SK-N-SH (cell line): ENCODE measurements at regions not wholly inside any gene's neighbourhood (a gene's known extent, or its start where the extent isn't known, plus 50 kb on each side); places are given as distances from the start of the nearest gene placed in this dataset.

Experiments
- CTCF ChIA-PET: fragments of 300-600, 350-600 bp; formaldehyde crosslinking; extraction: SDS; loops from one replicate; lab custom pipeline; 2021; lab: Yijun Ruan, JAX
- POLR2A ChIA-PET: fragments of 350-600 bp; sonication (Branson Sonifier 250); formaldehyde crosslinking; extraction: SDS; loops from one replicate; lab custom pipeline; 2020; ENCODE audit warnings: antibody characterized with exemption, inconsistent platforms; lab: Yijun Ruan, JAX
- DNase-seq: peaks from one replicate; pipeline ENCODE4 v3.0.0; 2012
- H2AFZ ChIP-seq: fragments of 200-600 bp; sonication (generic); 2 replicates; pipeline ENCODE4 v1.8.1; 2016; ENCODE audit warnings: antibody characterized with exemption, mild to moderate bottlenecking, low read depth
- H3F3A ChIP-seq: fragments of 200-600 bp; sonication (generic); replicated peaks from 2 replicates; pipeline ENCODE3; 2016; ENCODE audit warnings: antibody characterized with exemption, mild to moderate bottlenecking; ENCODE audit not compliant: insufficient read depth
- H3K27ac ChIP-seq, 2 experiments: fragments of 200-500 bp in 1 of 2; fragments of 200-600 bp in 1 of 2; sonication (Bioruptor generic) in 1 of 2; sonication (generic), shearing (Covaris generic) in 1 of 2; 2 replicates each; pipeline versions ENCODE4 v1.5.1 to v1.6.1; 2014 to 2016; ENCODE audit warnings: low read depth in 2 of 2, inconsistent platforms in 1 of 2, low read length in 1 of 2, mild to moderate bottlenecking in 1 of 2, mixed read lengths in 1 of 2
- H3K27me3 ChIP-seq: fragments of 200-600 bp; sonication (generic), shearing (Covaris generic); 2 replicates; pipeline ENCODE4 v1.6.1; 2016; ENCODE audit warnings: mixed run types; ENCODE audit not compliant: insufficient read depth
- H3K36me3 ChIP-seq, 2 experiments: fragments of 200-500 bp in 1 of 2; fragments of 200-600 bp in 1 of 2; sonication (Bioruptor generic) in 1 of 2; sonication (generic) in 1 of 2; replicated peaks in 1 of 2; 2 replicates each; pipeline versions ENCODE3 to v1.5.1; 2014 to 2016; ENCODE audit warnings: low read length in 1 of 2, mild to moderate bottlenecking in 1 of 2; ENCODE audit not compliant: insufficient read depth in 2 of 2, control insufficient read depth in 1 of 2
- H3K4me1 ChIP-seq, 2 experiments: fragments of 200-500 bp in 1 of 2; fragments of 200-600 bp in 1 of 2; sonication (Bioruptor generic) in 1 of 2; sonication (generic), shearing (Covaris generic) in 1 of 2; 2 replicates each; pipeline versions ENCODE4 v1.5.1 to v1.6.1; 2014 to 2016; ENCODE audit warnings: low read depth in 1 of 2, low read length in 1 of 2, mixed run types in 1 of 2; ENCODE audit not compliant: insufficient read depth in 2 of 2, control insufficient read depth in 1 of 2
- H3K4me2 ChIP-seq: fragments of 200-600 bp; sonication (generic), shearing (Covaris generic); 2 replicates; pipeline ENCODE4 v1.6.1; 2017; ENCODE audit warnings: mixed run types
- H3K4me3 ChIP-seq, 2 experiments: fragments of 200-500 bp in 1 of 2; fragments of 200-600 bp in 1 of 2; sonication (Bioruptor generic) in 1 of 2; sonication (generic), shearing (Covaris generic) in 1 of 2; 2 replicates each; pipeline versions ENCODE4 v1.5.1 to v1.8.1; 2014 to 2016; ENCODE audit warnings: low read depth in 2 of 2, inconsistent platforms in 1 of 2, low read length in 1 of 2, mild to moderate bottlenecking in 1 of 2, mixed read lengths in 1 of 2, moderate library complexity in 1 of 2
- H3K79me2 ChIP-seq: fragments of 200-600 bp; sonication (generic); 2 replicates; pipeline ENCODE4 v1.8.1; 2017; ENCODE audit warnings: mild to moderate bottlenecking; ENCODE audit not compliant: insufficient read depth
- H3K9ac ChIP-seq: fragments of 200-600 bp; sonication (generic); 2 replicates; pipeline ENCODE4 v1.6.1; 2017; ENCODE audit warnings: mixed run types
- H3K9me2 ChIP-seq: fragments of 200-600 bp; sonication (generic); 2 replicates; pipeline ENCODE4 v1.6.1; 2017; ENCODE audit warnings: mixed run types
- H3K9me3 ChIP-seq: fragments of 200-600 bp; sonication (generic); 2 replicates; pipeline ENCODE4 v1.6.1; 2017; ENCODE audit warnings: mixed run types, mild to moderate bottlenecking, moderate library complexity
- H4K20me1 ChIP-seq: fragments of 200-600 bp; sonication (generic); 2 replicates; pipeline ENCODE4 v1.6.1; 2017; ENCODE audit warnings: mild to moderate bottlenecking, mixed run types; ENCODE audit not compliant: insufficient read depth
- EP300 ChIP-seq, 2 experiments: IDR thresholded peaks; 2 replicates each; pipeline versions ENCODE4 v1.4.0 to v1.6.1; 2012; ENCODE audit warnings: borderline replicate concordance in 1 of 2, low read depth in 1 of 2, low read length in 1 of 2
- FOXM1 ChIP-seq: IDR thresholded peaks from 2 replicates; pipeline ENCODE4 v1.4.0; 2012; ENCODE audit warnings: low read depth, mild to moderate bottlenecking
- JUND ChIP-seq: IDR thresholded peaks from 2 replicates; pipeline ENCODE4 v1.4.0; 2012
- MAX ChIP-seq: IDR thresholded peaks from 2 replicates; pipeline ENCODE4 v1.4.0; 2012; ENCODE audit warnings: low read depth
- MEF2A ChIP-seq: IDR thresholded peaks from 2 replicates; pipeline ENCODE4 v1.4.0; 2012; ENCODE audit warnings: low read depth, borderline replicate concordance
- POLR2AphosphoS5 ChIP-seq: IDR thresholded peaks from 2 replicates; pipeline ENCODE4 v1.6.1; 2012; ENCODE audit warnings: low read depth, low read length
- REST ChIP-seq: IDR thresholded peaks from 2 replicates; pipeline ENCODE4 v1.6.1; 2012; ENCODE audit warnings: mild to moderate bottlenecking, low read depth, low read length, moderate library complexity
- TAF1 ChIP-seq: IDR thresholded peaks from 2 replicates; pipeline ENCODE4 v1.6.1; 2012; ENCODE audit warnings: low read depth, mild to moderate bottlenecking, low read length, moderate library complexity, borderline replicate concordance
- USF1 ChIP-seq: IDR thresholded peaks from 2 replicates; pipeline ENCODE4 v1.4.0; 2012; ENCODE audit warnings: low read depth, borderline replicate concordance
- YY1 ChIP-seq: IDR thresholded peaks from 2 replicates; pipeline ENCODE4 v1.4.0; 2012; ENCODE audit warnings: low read depth, mild to moderate bottlenecking
- WGBS: methylation state at CpG from one replicate; pipeline ENCODE4 v1.1.6; 2017; ENCODE audit warnings: low lambda C conversion rate; 5-methylcytosine and 5-hydroxymethylcytosine counted together

GRCh38 chr17:72396121-72396520 is 275.3 kb downstream of the SOX9 start:
- CTCF ChIA-PET, result interaction anchor here (2.2 to 2.3 kb wide), 2 partner anchors 13 to 161 kb away, joined by 7 to 8 read pairs; no protein-coding TSS in a partner anchor
- H3K79me2 ChIP-seq, result no peaks in the 10 kb centered on the region
- H3K4me1 ChIP-seq, result peaks cover 0 to 55% of the 10 kb centered on the region in 2 experiments; a peak in 2 of 4 replicates
- DNase-seq, result no peak
- H3K27me3 ChIP-seq, result no peaks in the 10 kb centered on the region
- no peaks in the 10 kb centered on the region for H3K36me3 ChIP-seq
- H3K9me2 ChIP-seq, result no peaks in the 10 kb centered on the region
- 95% methylated on average over 3 of the region's 3 CpGs for WGBS
- no peak overlapping the region for H3K9ac ChIP-seq
- H3K4me2 ChIP-seq, result no peak overlapping the region
- POLR2A ChIA-PET, result no interaction called here
- no peaks in the 10 kb centered on the region for H4K20me1 ChIP-seq
- TF ChIP-seq EP300 (IDR thresholded peaks at IDR 0.05; ENCODE audit: borderline replicate concordance in 1 of 2, low read depth in 1 of 2, low read length in 1 of 2) (no peak), YY1 (no peak), USF1 (no peak), POLR2AphosphoS5 (no peak), REST (no peak), MAX (no peak), FOXM1 (no peak), TAF1 (no peak)
- TF ChIP-seq, all 33 proteins: peak for 0
- Histone ChIP-seq H3K27ac (no peak overlapping the region), H3K4me3 (no peak overlapping the region), H3F3A (peaks cover 18% of the 10 kb centered on the region), H3K9me3 (no peaks in the 10 kb centered on the region), H2AFZ (no peak overlapping the region)

GRCh38 chr17:72397223-72397667 is 276.4 kb downstream of the SOX9 start:
- DNase-seq, result no peak
- H3K9me2 ChIP-seq, result no peaks in the 10 kb centered on the region
- H3F3A ChIP-seq, result peaks cover 8% of the 10 kb centered on the region
- no peak overlapping the region for H2AFZ ChIP-seq
- WGBS, result 86% methylated on average over 2 of the region's 2 CpGs
- ChIA-PET CTCF (no interaction called here), POLR2A (no interaction called here)
- TF ChIP-seq MEF2A (no peak), REST (no peak), MAX (no peak), JUND (no peak)
- peaks cover 0 to 47% of the 10 kb centered on the region in 2 experiments; a peak in 2 of 4 replicates for H3K4me1 ChIP-seq
- no peaks in the 10 kb centered on the region for H3K9me3 ChIP-seq
- H3K9ac ChIP-seq, result no peak overlapping the region
- no peak overlapping the region for H3K4me3 ChIP-seq
- H3K36me3 ChIP-seq, result no peaks in the 10 kb centered on the region
- H3K79me2 ChIP-seq, result no peaks in the 10 kb centered on the region
- peak overlapping the region in 1 of 2 experiments; percentile 62; a peak in 2 of 4 replicates for H3K27ac ChIP-seq
- H3K4me2 ChIP-seq, result no peak overlapping the region
- no peaks in the 10 kb centered on the region for H4K20me1 ChIP-seq
- H3K27me3 ChIP-seq, result no peaks in the 10 kb centered on the region
